A549 (cell line): ENCODE measurements at regions not wholly inside any gene's neighbourhood (a gene's known extent, or its start where the extent isn't known, plus 50 kb on each side); places are given as distances from the start of the nearest gene placed in this dataset.

ENCODE experiments used
- ATAC-seq, 2 experiments: fragments of 200-7000 bp in 1 of 2; fragments of >200 bp in 1 of 2; cut with Nextera tagmentation in 1 of 2; cut with Tn5 transposase in 1 of 2; 3 replicates each; pipeline versions ENCODE4 v1.8.0 to v1.9.1; 2018 to 2020; ENCODE audit warnings: mild to moderate bottlenecking in 1 of 2, moderate library complexity in 1 of 2
- CTCF ChIA-PET: fragments of 300-600 bp; sonication (Branson Sonifier 250); formaldehyde crosslinking; extraction: SDS; loops from one replicate; lab custom pipeline; 2021; ENCODE audit warnings: antibody characterized with exemption, inconsistent platforms; lab: Yijun Ruan, JAX
- POLR2A ChIA-PET: fragments of 350-600 bp; formaldehyde crosslinking; extraction: SDS; loops from one replicate; lab custom pipeline; 2021; ENCODE audit warnings: antibody characterized with exemption, inconsistent platforms; lab: Yijun Ruan, JAX
- DNase-seq, 2 experiments: peaks; one replicate each; pipeline versions ENCODE4 v3.0.0 to v3.0.0-alpha.2; 2011 to 2016; ENCODE audit warnings: low read depth in 1 of 2, low spot score in 1 of 2
- FAIRE-seq: peaks from 2 replicates; lab custom pipeline; 2011; peaks lifted over from hg19 to GRCh38; lab: Jason Lieb, UNC
- H3K27ac ChIP-seq, 2 experiments: fragments of >200 bp; sonication (Bioruptor Twin); formaldehyde crosslinking; 3 replicates each; pipeline ENCODE4 v1.5.1; 2016 to 2017
- H3K4me1 ChIP-seq: fragments of >200 bp; sonication (Bioruptor Twin); formaldehyde crosslinking; 3 replicates; pipeline ENCODE4 v1.6.1; 2016
- H3K4me2 ChIP-seq: fragments of >200 bp; sonication (Bioruptor Twin); formaldehyde crosslinking; 3 replicates; pipeline ENCODE4 v1.6.1; 2016
- H3K4me3 ChIP-seq: fragments of >200 bp; sonication (Bioruptor Twin); formaldehyde crosslinking; 3 replicates; pipeline ENCODE4 v1.5.1; 2016
- H3K9me3 ChIP-seq: fragments of >200 bp; sonication (Bioruptor Twin); formaldehyde crosslinking; 3 replicates; pipeline ENCODE4 v1.6.1; 2016
- CBX8 ChIP-seq: fragments of 200-600 bp; sonication (generic); IDR thresholded peaks from 2 replicates; pipeline ENCODE4 v1.6.1; 2016
- CHD2 ChIP-seq: fragments of 150-350 bp; IDR thresholded peaks from 2 replicates; pipeline ENCODE4 v1.6.1; 2014; ENCODE audit warnings: low read length; ENCODE audit not compliant: partially characterized antibody
- ESRRA ChIP-seq: fragments of 150-350 bp; IDR thresholded peaks from 2 replicates; pipeline ENCODE4 v1.6.1; 2014; ENCODE audit warnings: mild to moderate bottlenecking, low read length, borderline replicate concordance
- FOSB ChIP-seq: fragments of 250-450 bp; sonication (Bioruptor Pico); IDR thresholded peaks from 2 replicates; pipeline ENCODE4 v1.5.0; 2020; ENCODE audit warnings: mild to moderate bottlenecking, moderate library complexity
- FOXS1 ChIP-seq: fragments of 250-450 bp; sonication (Bioruptor Pico); IDR thresholded peaks from 2 replicates; pipeline ENCODE4 v1.5.0; 2020; ENCODE audit warnings: mild to moderate bottlenecking, moderate library complexity
- GATA3 ChIP-seq: IDR thresholded peaks from 2 replicates; pipeline ENCODE4 v1.6.1; 2012; ENCODE audit warnings: borderline replicate concordance
- HOXB13 ChIP-seq: fragments of 250-450 bp; sonication (Bioruptor Pico); IDR thresholded peaks from 2 replicates; pipeline ENCODE4 v1.5.0; 2020; ENCODE audit warnings: low read depth, mild to moderate bottlenecking, moderate library complexity
- HOXB5 ChIP-seq: fragments of 250-450 bp; sonication (Bioruptor Pico); IDR thresholded peaks from 2 replicates; pipeline ENCODE4 v1.5.0; 2020; ENCODE audit warnings: mild to moderate bottlenecking, moderate library complexity
- KDM5A ChIP-seq: fragments of 200-600 bp; sonication (generic); IDR thresholded peaks from 2 replicates; pipeline ENCODE4 v1.6.1; 2016; ENCODE audit warnings: antibody characterized with exemption, mild to moderate bottlenecking
- MAFK ChIP-seq: fragments of 450-650 bp; IDR thresholded peaks from 2 replicates; pipeline ENCODE4 v1.6.1; 2014; ENCODE audit not compliant: partially characterized antibody
- MAZ ChIP-seq: fragments of 150-350 bp; IDR thresholded peaks from 2 replicates; pipeline ENCODE4 v1.6.1; 2014; ENCODE audit warnings: antibody characterized with exemption, low read depth, low read length, borderline replicate concordance
- PHF8 ChIP-seq: fragments of 200-600 bp; sonication (generic); IDR thresholded peaks from 2 replicates; pipeline ENCODE4 v1.6.1; 2016; ENCODE audit warnings: low read depth, mild to moderate bottlenecking, antibody characterized with exemption, moderate library complexity, borderline replicate concordance
- RARB ChIP-seq: fragments of 250-450 bp; sonication (Bioruptor Pico); IDR thresholded peaks from 2 replicates; pipeline ENCODE4 v1.8.0; 2021; ENCODE audit warnings: mild to moderate bottlenecking, moderate library complexity
- SMC3 ChIP-seq: fragments of >200 bp; sonication (Bioruptor Twin); formaldehyde crosslinking; IDR thresholded peaks from 3 replicates; pipeline ENCODE4 v1.6.1; 2018; ENCODE audit warnings: inconsistent platforms
- TFCP2L1 ChIP-seq: fragments of 250-450 bp; sonication (Bioruptor Pico); IDR thresholded peaks from 2 replicates; pipeline ENCODE4 v1.5.0; 2021; ENCODE audit warnings: mild to moderate bottlenecking
- TP53 ChIP-seq: fragments of 250-450 bp; sonication (Bioruptor Pico); IDR thresholded peaks from 2 replicates; pipeline ENCODE4 v1.5.0; 2021; ENCODE audit warnings: mild to moderate bottlenecking, moderate library complexity
- WGBS: methylation state at CpG from one replicate; pipeline ENCODE4 v1.1.6; 2017; ENCODE audit errors: missing lambda C conversion rate; 5-methylcytosine and 5-hydroxymethylcytosine counted together
- TF ChIP-seq, protein P1 (sequence below): fragments of 450-650 bp; IDR thresholded peaks from 2 replicates; pipeline ENCODE4 v1.6.1; 2014; ENCODE audit warnings: antibody characterized with exemption
- TF ChIP-seq, protein P2 (sequence below): fragments of 150-350 bp; IDR thresholded peaks from 2 replicates; pipeline ENCODE4 v1.6.1; 2014; ENCODE audit warnings: low read depth, mild to moderate bottlenecking, low read length

DNA sequence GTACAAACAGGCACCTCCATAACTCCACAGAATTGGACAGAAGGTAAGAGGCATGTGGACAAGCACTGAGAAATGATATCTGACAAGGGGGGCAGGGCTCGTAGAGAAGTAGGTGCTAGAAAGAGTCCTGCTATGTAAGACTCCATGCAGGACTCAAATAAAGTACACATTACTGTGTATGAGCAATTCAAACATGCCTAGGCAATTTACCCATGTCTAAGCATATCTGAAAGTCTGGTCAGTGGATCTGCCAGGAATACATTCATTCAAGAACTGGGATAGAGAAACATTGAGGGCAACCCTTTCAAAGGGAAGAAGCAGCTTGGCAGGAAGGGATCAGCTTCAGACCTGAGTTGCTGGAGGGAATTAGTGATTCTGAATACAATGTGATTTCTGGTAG is 174.1 kb upstream of the MCTP2 start:
- no peak for FAIRE-seq
- POLR2A ChIA-PET = no interaction called here
- TF ChIP-seq MAZ = no peak
- TF ChIP-seq SMC3 = no peak
- TF ChIP-seq TP53 (CRISPR knock-in tag) = no peak
- TF ChIP-seq CHD2 = no peak
- no peak for TF ChIP-seq PHF8
- no peak for TF ChIP-seq TFCP2L1 (CRISPR knock-in tag)
- no peak for TF ChIP-seq MAFK
- no peak for TF ChIP-seq FOXS1 (CRISPR knock-in tag)
- H3K4me1 ChIP-seq = no peaks in the 10 kb centered on the region
- no peak for DNase-seq
- no peak overlapping the region for H3K4me2 ChIP-seq
- H3K9me3 ChIP-seq = peaks cover 7% of the 10 kb centered on the region; the same call in 1 of the 3 replicates
- no peak for ATAC-seq
- H3K4me3 ChIP-seq = no peak overlapping the region
- 0% methylated on average over 1 of the region's 1 CpG for WGBS
- CTCF ChIA-PET = no interaction called here
- H3K27ac ChIP-seq = no peak overlapping the region

DNA sequence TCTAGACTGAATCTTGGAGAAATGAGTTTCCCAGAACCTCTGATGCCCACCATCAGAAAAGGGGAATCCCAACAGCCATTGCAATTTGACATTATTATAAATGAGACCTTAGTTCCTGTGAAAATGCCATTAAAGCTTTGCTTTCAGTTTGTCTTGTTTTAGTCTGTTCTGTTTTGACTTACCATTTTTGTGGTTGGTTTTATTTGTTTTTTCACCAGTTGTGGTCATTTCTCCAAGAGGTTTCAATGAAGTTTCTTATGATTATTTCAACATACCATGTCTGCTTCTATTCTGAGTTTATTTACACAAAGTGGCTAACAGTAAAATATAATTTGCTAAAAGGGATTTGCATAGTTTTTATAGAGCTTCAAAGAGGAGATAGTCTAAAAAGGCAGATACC is 175.0 kb upstream of the MCTP2 start:
- no peak for TF ChIP-seq FOSB
- TF ChIP-seq RARB = no peak
- no peak for FAIRE-seq
- H3K9me3 ChIP-seq = peaks cover 17% of the 10 kb centered on the region; the same call in 2 of the 3 replicates
- ChIA-PET CTCF (no interaction called here), POLR2A (no interaction called here)
- no peak overlapping the region for H3K27ac ChIP-seq
- H3K4me1 ChIP-seq = no peaks in the 10 kb centered on the region
- ATAC-seq = no peak
- no peak overlapping the region for H3K4me3 ChIP-seq
- no peak for DNase-seq
- no peak overlapping the region for H3K4me2 ChIP-seq

DNA sequence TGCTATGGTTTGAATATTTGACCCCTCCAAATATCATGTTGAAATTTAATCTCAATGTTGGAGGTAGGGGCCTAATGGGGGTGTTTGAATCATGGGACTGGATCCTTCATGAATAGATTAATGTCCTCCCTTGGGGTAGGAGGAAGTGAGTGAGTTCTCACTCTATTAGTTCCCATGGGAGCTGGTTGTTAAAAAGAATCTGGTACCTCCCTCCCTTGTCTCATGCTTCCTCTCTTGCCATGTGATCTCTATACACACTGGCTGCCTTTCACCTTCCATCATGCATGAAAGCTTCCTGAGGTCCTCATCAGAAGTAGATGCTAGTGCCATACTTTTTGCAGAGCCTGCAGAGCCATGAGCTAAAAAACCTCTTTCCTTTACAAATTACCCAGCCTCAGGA is 177.7 kb upstream of the MCTP2 start:
- ChIA-PET POLR2A (no interaction called here), CTCF (no interaction called here)
- no peak overlapping the region for H3K4me3 ChIP-seq
- TF ChIP-seq FOXS1 (CRISPR knock-in tag) = no peak
- TF ChIP-seq, protein P1, sequence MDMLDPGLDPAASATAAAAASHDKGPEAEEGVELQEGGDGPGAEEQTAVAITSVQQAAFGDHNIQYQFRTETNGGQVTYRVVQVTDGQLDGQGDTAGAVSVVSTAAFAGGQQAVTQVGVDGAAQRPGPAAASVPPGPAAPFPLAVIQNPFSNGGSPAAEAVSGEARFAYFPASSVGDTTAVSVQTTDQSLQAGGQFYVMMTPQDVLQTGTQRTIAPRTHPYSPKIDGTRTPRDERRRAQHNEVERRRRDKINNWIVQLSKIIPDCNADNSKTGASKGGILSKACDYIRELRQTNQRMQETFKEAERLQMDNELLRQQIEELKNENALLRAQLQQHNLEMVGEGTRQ = no peak
- TF ChIP-seq MAZ = no peak
- no peak for TF ChIP-seq HOXB13
- no peak for DNase-seq
- no peaks in the 10 kb centered on the region for H3K4me1 ChIP-seq
- no peak for FAIRE-seq
- H3K27ac ChIP-seq = no peak overlapping the region
- peaks cover 24% of the 10 kb centered on the region; the same call in 2 of the 3 replicates for H3K9me3 ChIP-seq
- no peak for ATAC-seq
- no peak overlapping the region for H3K4me2 ChIP-seq

DNA sequence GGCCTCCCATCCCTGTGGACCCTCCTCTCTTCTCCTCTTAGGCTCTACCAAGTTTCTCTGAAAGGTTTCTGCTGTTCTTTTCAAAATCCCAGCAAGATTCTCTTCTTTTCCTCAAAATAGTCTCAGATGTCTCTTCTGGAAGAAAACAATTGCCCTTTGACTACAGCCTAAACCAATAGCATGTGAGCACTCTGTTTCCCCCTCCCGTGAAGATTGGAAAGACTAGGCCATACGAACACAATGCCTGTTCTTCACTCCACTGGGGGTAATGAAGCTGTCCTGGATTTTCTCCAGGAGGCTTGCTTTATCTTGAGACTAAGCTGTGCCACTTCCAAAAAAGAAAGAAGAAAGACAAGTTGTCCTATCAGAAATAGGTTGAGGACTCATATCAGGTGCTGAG is 178.7 kb upstream of the MCTP2 start:
- ATAC-seq (no peak), DNase-seq (no peak), FAIRE-seq (no peak)
- WGBS = 22% methylated on average over 2 of the region's 2 CpGs
- CTCF ChIA-PET = no interaction called here
- H3K4me3 ChIP-seq = no peak overlapping the region
- no peaks in the 10 kb centered on the region for H3K4me1 ChIP-seq
- TF ChIP-seq CBX8 (no peak), GATA3 (no peak), HOXB5 (CRISPR knock-in tag) (no peak), FOXS1 (CRISPR knock-in tag) (no peak), SMC3 (no peak), ESRRA (no peak), KDM5A (no peak)
- TF ChIP-seq, protein P2, sequence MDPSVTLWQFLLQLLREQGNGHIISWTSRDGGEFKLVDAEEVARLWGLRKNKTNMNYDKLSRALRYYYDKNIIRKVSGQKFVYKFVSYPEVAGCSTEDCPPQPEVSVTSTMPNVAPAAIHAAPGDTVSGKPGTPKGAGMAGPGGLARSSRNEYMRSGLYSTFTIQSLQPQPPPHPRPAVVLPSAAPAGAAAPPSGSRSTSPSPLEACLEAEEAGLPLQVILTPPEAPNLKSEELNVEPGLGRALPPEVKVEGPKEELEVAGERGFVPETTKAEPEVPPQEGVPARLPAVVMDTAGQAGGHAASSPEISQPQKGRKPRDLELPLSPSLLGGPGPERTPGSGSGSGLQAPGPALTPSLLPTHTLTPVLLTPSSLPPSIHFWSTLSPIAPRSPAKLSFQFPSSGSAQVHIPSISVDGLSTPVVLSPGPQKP = no peak
- H3K27ac ChIP-seq = no peak overlapping the region
- POLR2A ChIA-PET = no interaction called here
- no peak overlapping the region for H3K4me2 ChIP-seq
- peaks cover 24% of the 10 kb centered on the region; the same call in 2 of the 3 replicates for H3K9me3 ChIP-seq
